Ovary (tissue), 3 donors: ENCODE measurements at regions not wholly inside any gene's neighbourhood (a gene's known extent, or its start where the extent isn't known, plus 50 kb on each side); places are given as distances from the start of the nearest gene placed in this dataset.

Source experiments
- POLR2A ChIP-seq: fragments of 450-650 bp; IDR thresholded peaks from one replicate; pipeline ENCODE4 v1.6.1; 2017; ENCODE audit warnings: antibody characterized with exemption, mild to moderate bottlenecking, moderate library complexity
- TF ChIP-seq, protein P1 (sequence below), 3 donors: fragments of 450-650 bp in 2 of 3; fragments of 200-600 bp in 1 of 3; IDR thresholded peaks; one replicate each; pipeline versions ENCODE4 v1.5.1 to v1.8.0; 2016 to 2022; ENCODE audit warnings: antibody characterized with exemption in 3 of 3, mild to moderate bottlenecking in 1 of 3
- donor health status: DM: no; HTN: no; CAD: no.

DNA sequence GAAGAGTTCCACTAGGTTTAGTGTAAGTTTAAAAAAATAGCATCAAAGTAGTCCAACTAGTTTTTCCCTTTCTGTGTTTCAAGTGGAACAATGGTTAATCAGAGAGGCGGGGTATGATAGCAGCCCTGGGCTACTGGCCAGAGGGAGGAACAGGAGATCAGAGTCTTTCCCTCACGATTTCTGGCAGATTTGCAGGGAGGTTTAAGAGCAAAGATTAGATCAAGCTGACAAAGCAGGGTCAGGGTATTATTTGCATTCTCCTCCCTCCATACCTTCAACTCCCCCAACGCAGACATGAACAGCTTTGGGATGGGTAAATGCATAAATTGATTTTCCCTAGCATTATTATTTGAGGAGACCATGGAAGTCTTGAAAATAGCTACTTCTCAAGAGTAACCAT is 277.6 kb upstream of the DIAPH2 start:
- TF ChIP-seq, protein P1, sequence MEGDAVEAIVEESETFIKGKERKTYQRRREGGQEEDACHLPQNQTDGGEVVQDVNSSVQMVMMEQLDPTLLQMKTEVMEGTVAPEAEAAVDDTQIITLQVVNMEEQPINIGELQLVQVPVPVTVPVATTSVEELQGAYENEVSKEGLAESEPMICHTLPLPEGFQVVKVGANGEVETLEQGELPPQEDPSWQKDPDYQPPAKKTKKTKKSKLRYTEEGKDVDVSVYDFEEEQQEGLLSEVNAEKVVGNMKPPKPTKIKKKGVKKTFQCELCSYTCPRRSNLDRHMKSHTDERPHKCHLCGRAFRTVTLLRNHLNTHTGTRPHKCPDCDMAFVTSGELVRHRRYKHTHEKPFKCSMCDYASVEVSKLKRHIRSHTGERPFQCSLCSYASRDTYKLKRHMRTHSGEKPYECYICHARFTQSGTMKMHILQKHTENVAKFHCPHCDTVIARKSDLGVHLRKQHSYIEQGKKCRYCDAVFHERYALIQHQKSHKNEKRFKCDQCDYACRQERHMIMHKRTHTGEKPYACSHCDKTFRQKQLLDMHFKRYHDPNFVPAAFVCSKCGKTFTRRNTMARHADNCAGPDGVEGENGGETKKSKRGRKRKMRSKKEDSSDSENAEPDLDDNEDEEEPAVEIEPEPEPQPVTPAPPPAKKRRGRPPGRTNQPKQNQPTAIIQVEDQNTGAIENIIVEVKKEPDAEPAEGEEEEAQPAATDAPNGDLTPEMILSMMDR (IDR thresholded peaks at IDR 0.05): no peak
- no peak for TF ChIP-seq POLR2A
